Myocyte (in vitro differentiated cells): ENCODE measurements at regions not wholly inside any gene's neighbourhood (a gene's known extent, or its start where the extent isn't known, plus 50 kb on each side); places are given as distances from the start of the nearest gene placed in this dataset.
"Not testable (repeated sequence)": the region's sequence is repeated elsewhere in the genome, so short reads cannot be mapped to it uniquely, and the experiment has no call there.

Source experiments
- DNase-seq: peaks from one replicate; pipeline ENCODE4 v3.0.0-alpha.2; 2012; ENCODE audit warnings: low read depth

DNA sequence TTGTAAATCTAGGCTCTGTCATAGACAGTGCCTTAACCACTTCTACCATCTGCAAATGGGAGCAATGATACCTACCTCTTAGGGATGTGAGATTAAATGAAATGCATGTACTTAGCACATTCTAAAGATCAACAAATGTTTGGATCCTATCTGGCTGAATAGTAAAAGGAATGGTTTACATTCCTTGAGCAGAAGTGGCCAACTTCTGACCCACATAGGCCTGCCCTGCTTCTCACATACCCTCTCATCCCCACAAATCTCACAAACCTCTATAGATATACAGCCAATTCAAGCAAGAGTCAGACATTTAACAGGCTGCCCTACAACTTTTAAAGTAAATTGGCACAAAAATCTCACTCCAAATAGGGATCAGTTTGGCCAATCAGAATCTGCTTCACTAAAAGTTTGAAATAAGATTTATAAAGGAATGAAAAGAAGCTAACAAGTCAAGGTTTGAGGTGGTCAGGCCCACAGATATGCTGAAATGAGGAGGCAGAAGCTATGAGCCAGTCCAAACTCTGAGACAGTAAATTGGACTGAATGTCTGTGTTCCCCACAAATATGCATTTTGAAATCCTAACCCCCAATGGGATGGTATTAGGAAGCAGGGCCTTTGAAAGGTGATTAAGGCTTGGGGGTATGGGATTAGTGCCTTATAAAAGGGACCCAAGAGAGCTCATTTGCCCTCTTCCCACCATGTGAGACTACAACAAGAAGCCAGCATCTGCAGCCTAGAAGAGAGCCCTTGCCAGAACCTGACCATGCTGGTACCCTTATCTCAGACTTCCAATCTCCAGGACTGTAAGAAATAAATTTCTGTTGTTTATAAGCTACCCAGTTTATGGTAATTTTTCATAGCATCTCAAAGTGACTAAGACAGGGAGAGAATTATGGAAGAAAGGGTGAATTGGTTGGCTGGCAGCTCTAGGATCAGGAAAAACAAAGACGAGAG is 227.8 kb upstream of the RBMS1 start:
- DNase-seq: no peak

DNA sequence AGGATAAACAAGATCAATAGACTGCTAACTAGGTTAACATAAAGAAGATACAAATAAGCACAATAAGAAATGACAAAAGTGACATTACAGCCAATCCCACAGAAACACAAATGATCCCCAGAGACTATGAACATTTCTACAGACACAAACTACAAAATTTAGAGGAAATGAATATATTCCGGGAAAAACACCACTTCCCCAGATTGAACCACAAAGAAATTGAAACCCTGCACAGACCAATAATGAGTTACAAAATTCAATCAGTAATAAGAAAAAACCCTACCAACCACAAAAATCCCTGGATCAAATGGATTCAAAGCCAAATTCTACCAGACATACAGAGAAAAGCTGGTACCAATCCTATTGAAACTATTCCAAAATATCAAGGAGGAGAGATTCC is 232.4 kb upstream of the RBMS1 start:
- no peak for DNase-seq

DNA sequence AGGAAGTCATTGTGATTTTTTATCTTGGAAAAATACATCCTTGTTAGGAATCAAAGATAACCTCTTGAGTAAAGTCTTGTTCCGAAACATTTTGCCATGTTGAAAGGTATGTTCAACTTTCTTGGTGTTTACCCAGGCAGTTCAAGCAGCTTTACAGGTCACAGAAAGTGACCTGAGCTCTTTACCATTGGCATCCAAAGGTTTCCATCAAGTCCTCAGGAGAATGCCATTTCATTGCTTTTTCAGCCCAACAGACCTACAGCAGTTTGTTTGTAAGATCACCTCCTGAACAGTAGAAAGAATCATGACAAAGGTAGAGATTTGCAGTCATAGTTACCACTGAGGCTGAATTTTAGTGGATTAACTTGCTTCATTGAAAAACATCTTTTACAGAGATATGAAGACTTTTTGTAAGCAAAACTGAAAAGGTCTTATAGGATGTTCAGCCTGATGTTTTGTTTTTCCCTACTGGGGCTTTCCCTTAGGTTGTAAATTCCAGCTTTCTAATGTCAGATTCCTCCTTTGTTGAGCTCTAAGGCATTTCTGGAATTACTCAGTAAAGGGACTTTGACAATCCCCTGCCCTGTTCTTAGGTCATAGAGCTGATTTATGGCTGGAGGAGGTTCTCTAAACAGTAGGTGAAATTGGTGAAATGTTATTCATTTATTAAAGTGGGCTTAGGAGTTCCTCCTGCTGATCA is 236.8 kb upstream of the RBMS1 start:
- no peak for DNase-seq

DNA sequence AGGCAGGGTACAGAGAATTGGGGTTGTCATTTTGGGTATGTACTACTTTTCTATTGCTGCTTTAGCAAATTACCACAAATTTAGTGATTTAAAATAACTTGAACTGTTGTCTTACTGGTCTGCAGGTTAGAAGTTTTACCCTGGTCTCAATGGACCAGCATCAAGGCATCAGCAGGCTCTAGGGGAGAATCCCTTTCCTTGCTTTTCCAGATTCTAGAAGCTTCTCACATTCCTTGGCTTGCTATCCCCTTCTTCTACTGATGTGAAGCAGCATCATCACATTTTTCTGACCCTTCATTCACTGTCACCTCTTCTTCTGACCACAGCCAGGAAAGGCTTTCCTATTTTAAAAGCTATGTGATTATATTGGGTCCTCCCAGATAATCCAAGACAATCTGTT is 237.8 kb upstream of the RBMS1 start:
- DNase-seq: no peak

DNA sequence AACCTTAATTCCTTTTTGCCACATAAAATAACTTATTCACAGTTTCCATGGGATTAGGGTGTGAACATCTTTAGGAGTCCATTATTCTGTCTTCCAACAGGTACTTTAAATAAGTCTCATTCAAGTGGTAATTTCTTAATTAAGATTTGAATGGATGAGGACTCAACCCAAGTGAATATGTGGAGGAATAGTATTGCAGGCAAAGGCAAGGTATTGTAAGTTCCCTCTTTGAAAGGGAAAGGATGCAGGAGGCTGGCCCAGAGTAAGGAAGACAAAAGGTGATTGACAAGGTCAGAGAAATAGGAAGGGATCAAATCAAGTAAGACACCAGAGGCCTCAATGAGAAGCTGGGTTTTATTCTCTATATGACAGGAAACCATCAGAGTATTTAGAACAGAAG is 238.2 kb upstream of the RBMS1 start:
- no peak for DNase-seq

DNA sequence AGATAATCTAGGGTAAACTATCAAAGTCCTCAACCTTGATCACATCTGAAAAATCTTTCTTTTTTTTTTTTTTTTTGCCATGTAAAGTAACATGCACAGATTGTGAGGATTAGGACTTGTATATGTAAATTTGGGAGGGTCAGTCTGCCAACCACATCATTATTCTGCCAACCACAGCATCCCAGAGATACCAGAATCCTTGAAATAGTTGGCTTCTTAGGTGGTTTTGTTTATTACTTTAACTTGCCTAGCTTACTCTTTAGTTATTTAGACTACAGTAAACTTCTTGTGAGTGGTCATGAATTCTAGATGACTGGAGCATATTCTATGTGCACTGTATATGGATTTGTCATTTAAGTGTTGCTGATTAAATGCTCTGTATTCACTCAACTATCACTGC is 242.1 kb upstream of the RBMS1 start:
- no peak for DNase-seq

DNA sequence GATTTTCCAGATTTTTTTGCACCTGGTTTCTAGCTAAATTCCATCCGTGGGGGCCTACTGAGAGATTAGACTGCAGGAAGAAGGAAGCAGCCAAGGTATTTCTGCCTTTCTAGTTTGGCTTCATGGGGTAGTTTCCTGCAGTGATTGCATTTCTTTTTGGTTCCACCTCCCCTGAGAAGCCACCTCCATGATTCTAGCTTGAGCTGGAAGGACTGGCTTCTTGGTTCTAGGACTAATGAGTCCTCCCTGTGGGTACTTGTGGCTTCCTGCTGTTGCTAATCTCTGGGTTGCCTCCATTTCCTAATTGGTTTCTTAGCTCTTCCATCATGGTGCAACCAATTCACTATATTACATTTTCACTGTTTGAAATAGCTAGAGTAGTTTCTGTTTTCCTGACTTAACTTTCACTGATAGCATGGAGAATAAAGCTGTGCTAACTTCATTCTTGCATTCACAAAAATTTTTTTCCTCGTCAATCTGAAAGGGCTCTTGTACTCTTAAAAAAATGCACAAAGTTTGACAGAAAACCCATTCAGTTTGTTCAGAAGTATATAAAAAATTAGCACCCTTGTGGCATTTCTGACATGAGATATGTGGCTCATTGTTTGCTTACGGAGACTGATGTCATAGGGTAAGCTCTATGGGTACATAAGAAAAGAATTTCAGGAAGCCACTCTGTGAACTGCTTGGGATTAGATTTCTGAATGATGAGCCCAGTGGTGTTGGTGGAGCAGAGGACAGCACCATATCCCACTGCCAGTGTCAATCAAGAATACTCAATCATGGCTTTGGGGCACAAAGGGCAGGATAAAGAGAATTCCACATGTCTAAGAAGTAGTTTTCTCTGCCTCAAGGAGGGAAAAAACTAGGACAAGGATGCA is 242.8 kb upstream of the RBMS1 start:
- peak; percentile 88 for DNase-seq

DNA sequence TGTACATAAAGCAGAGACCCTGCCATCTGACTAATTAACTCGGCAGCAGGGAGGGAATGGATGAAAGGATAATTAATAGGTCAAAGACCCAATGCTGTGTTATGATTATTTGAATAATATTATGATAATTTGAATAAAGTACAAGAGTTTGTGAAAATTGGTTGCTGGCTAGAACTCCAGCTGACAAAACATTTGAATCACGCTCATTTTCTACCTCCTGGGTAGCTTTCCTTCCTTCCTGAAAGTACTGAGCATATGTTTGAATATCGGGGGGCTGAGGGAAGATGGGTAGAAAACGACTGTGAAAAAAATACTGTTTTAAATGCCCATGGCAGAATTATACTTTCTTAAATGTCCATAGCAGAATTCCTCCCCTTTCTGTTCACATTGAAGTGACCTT is 243.6 kb upstream of the RBMS1 start:
- no peak for DNase-seq

DNA sequence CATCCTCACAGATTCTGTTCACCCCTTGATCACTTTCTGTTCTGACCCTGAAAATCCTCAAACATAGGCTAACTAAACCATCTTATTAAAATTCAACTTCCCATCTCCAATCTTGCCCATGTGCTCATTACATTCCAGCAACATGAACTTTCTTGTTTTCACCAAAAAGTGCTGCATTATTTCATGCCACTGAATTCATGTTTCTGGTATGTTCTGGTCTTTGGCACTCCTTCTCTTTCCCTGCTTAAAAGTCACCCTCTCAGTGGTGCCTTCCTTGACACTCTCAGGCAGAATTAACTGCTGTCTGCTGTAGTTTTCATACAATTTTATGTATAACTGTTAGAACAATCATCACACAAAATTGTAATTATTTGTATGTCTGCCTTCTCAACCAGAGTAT is 247.7 kb upstream of the RBMS1 start:
- no peak for DNase-seq

DNA sequence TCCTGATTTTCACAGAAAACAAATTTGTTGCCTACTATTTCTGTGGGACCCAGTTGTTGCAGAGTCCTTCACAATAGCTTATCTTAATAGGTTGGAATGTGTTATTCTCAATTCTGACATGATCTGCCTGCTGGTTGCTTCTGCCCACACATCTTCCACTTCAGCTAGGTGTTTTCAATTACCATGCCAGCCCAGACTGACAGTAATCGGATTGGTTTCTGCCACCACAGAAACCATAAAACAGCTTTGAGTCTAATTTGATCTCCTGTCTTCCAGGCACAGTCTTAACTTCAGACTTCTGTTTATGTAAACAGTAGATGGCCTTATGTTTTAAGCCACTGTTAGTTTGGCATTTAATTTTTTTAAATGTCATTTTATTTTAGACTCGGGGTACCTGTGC is 248.2 kb upstream of the RBMS1 start:
- DNase-seq: peak; percentile 57

DNA sequence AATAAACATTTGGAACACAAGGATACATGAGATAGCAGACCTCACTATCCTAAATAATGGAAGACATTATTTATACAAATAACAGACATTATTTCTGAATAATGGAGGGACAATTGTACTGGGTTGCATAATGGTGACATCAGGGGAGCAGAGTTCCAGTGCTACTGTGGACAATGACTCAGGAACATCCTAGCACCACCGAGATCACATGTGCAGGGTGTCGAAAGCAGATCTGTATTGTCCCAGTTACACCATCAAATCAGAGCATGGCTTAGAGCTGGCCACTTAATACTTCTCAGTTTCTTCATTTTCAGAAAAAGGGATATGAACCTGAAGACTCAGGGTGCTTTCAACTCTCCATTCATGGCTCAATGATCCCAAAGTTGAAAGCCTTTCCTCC is 249.1 kb upstream of the RBMS1 start:
- no peak for DNase-seq

DNA sequence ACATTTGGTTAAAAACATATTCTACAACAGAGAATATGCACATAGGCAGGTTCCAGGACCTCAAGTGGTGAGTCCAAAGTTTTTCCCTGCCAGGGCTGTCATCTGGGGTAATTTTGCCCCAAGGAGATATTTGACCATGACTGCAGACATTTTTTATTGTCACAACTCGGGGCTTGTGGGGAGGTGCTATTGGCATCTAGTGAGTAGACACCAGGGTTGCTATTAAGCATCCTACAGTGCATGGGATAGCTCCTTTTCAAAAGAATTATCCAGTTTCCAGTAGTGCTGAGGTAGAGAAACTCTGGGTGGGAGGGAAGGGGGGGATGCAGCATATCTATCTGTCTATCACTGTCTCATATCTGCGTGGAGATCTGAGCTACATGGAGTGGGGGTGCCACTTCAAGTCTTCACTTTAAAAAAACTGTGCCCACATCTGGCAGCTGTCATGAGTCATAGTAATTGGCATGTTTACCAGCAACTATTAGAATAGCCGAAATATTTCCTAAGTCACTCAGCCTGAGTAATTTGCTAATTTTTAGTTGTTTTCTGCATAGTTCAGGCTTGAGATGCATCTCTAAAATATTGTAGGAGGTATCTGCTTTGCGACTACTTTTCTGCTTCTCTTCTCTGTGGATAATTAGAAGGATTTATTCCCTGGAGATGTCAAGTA is 254.0 kb upstream of the RBMS1 start:
- DNase-seq: peak; percentile 84

DNA sequence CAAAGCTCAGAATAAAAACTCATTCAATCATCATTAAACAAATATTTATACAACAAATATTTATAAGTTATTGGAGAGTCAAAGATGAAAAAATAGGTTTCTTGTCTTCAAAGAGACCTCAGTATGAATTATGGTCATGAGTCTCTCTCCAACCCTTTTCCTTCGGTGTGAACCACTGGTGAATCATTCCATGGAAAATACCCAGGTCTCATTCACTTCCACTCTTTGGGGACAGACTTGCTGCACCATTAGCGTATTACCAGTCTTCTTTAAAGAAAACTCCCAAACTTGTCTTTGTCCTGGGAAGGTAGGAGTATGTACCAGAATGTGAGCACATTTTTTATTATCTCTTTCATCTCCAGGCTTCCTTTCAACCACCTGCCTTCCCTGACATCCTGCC is 257.4 kb upstream of the RBMS1 start:
- DNase-seq: peak; percentile 20

DNA sequence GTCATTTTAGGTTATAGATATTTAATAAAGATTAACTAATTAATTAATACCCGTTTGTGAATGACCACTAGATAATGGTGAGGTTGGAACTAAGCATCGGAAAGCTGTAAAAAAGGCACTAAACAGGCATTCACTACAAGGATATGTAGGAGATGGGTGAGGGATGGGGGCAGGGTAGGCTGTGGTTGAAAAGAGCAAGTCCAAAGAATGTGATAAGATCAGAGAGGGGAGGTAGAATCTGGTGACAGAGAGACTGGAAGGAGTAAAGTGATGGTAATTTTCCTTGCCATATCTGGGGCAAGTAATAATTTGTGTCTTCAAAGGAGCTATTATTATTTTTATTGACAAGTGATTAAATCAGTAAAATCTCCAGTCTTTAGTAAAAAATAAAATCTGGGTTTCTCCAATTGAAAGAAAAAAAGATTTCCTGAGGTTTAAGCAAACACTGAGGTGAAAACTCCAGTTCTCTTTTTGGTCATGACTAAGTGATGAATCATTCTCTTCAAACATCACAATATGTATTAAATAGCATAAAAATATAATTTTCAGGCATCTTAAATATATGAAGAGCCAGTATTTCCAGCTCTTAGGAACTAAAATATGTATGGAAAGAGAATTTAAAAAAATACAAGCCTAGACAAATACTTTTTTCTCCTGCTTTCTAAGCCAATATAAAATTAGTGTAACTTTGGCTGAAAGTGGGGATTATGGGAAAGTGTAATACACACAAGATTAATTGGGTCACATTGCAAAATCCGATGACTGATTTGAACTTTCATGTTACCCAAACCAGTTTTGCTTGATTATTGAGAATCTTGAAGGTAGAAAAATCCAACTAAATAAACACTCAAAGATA is 259.1 kb upstream of the RBMS1 start:
- DNase-seq: no peak

DNA sequence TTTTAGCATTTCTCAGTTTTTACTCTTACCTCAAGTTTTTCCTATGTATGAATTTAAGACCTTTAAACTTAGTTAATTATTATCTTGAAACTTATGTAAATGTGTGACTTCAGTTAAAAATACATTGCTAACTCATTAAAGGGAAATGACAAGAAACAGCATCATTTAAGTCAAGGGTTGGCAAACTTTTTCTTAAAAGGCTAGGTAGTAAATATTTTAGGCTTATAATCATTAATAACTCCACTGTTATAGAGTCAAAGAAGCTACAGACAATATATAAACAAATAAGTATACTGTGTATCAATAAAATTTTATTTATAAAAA is 259.7 kb upstream of the RBMS1 start:
- DNase-seq: no peak

DNA sequence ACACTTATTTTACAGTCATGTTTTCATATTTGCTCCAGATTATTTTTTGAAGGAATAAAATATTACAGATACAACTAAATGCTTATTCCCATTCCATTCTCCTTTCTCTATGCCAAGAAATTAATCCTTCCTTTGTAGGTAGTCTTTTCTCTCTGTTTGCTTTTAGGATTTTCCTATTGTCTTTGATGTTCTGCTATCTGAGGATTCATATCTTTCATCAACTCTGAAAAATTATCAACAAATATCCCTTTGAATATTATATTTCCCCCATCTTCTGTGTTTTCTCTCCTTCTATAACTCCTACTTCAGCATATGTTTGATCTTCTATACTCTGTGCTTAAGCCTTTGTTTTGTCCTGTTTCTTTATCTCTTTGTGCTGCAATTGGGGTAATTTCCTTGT is 260.4 kb upstream of the RBMS1 start:
- DNase-seq: no peak

DNA sequence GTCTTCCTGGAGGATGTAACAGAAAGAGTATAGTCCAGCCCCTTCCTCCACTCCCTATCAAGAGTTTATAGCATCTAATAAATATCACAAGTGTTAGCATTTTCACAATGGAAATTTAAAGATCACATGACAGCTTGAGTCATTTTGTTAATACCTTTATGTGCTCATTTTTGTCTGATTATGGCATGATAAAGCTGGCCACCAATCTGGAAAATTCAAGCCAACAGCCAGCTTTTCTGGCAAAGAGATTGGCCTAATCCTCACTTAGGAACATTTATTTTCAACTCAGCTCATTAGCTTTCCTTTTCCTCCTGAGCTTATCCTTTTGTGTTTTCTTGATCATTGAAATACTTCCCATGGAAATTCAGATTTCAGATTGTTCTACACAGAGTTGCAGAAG is 262.9 kb upstream of the RBMS1 start:
- DNase-seq: no peak

DNA sequence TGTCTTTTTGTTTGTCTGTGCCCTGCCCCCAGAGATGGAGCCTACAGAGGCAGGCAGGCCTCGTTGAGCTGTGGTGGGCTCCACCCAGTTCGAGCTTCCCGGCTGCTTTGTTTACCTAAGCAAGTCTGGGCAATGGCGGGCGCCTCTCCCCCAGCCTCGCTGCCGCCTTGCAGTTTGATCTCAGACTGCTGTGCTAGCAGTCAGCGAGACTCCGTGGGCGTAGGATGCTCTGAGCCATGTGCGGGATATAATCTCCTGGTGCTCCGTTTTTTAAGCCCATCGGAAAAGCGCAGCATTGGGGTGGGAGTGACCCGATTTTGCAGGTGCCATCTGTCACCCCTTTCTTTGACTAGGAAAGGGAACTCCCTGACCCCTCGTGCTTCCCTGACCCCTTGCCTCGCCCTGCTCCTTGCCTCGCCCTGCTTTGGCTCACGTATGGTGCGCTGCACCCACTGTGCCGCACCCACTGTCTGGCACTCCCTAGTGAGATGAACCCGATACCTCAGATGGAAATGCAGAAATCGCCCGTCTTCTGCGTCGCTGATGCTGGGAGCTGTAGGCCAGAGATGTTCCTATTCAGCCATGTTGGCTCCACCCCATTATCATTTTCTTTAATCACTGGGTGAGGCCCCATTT is 269.0 kb upstream of the RBMS1 start:
- DNase-seq: not testable (repeated sequence)

DNA sequence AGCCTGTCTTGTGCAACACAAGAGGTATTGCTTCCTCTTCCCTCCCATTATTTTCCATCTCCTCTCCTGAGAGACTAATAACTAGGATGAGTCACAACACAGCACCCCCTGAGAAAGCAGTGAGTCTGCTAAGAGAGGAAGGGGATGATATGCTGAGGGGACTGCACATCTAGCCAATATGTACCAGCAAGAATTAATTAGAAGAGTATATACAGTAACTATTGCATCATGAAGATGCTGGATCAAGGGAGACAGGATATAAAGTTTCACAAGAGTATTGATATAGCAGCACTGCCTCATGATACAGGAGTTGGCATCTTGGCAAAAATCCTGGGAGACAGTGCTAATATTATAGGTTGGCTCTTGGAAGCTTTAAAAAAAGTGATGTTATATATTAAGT is 289.9 kb upstream of the RBMS1 start:
- DNase-seq: no peak

DNA sequence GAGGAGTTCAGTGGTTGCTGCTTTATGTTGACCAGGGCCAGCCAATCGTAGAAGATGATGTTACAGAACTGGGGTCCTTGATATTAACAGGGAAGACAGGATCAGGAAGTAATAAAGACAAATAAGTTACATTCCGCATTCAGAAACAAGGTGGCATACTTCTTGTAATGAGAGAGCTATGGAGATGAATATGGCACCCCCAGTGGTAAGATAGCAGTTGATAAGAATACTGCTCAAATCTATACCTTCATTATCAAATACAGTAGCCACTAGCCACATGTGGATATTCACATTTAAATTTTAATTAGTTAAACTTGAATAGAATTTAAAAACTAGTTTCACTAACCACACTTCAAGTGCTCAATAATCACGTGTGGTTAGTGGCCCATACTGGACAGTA is 290.4 kb upstream of the RBMS1 start:
- DNase-seq: no peak
